ENCODE measurements at regions not wholly inside any gene's neighbourhood (a gene's known extent, or its start where the extent isn't known, plus 50 kb on each side); places are given as distances from the start of the nearest gene placed in this dataset.

DNA sequence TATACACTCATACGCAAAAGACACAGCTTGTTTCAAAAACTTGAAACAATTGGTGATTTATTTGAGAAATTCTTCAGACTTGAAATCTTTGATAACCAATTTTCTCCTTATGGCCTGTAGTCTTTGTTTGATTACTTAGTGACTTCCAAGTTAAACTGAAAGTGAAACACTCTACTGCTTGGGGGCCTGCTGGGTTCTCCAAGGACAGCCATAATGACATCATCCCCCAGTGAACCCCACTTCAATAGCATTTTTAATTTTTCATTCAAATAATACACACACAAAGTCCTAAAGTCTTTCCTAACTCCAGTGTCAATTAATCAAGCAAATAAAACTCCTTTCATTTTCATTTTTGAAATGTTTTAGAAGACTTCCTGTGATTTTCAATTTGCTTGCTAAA is 59.2 kb downstream of the KRTAP19-8 start:
- no peak overlapping the region for H3K9ac ChIP-seq (ENCODE audit: insufficient read depth in 1 of 2, low read depth in 2 of 2, low read length in 2 of 2)
- no peaks in the 10 kb centered on the region for H3K9me1 ChIP-seq (ENCODE audit: control insufficient read depth, insufficient read depth, low read length)
- no peaks in the 10 kb centered on the region for H3K4me1 ChIP-seq (replicated peaks in 1 of 2; ENCODE audit: control insufficient read depth in 2 of 2, insufficient read depth in 2 of 2, low read length in 2 of 2)
- in situ Hi-C loops (cut with MboI) (no loop called here), intact Hi-C loops (cut with micrococcal nuclease) (no loop called here)
- H3K27me3 ChIP-seq (ENCODE audit: control insufficient read depth in 2 of 2, insufficient read depth in 2 of 2, low read length in 2 of 2), result no peaks in the 10 kb centered on the region
- DNase-seq (ENCODE audit: extremely low read depth in 1 of 4, low spot score in 3 of 4) (no peak), ATAC-seq (no peak), FAIRE-seq (no peak)
- no peaks in the 10 kb centered on the region for H3K36me3 ChIP-seq (ENCODE audit: control insufficient read depth, insufficient read depth, low read length)
- WGBS (ENCODE audit: insufficient coverage, low coverage, missing lambda C conversion rate), result 5% methylated on average over 1 of the region's 1 CpG
- H3K9me3 ChIP-seq (replicated peaks; ENCODE audit: control insufficient read depth, insufficient read depth, low read depth, low read length), result no peaks in the 10 kb centered on the region
- H3K4me3 ChIP-seq, result no peak overlapping the region
- H3K79me2 ChIP-seq (ENCODE audit: control insufficient read depth, insufficient read depth, low read length), result no peaks in the 10 kb centered on the region
- H4K20me1 ChIP-seq (replicated peaks; ENCODE audit: control insufficient read depth, insufficient read depth, low read length), result no peaks in the 10 kb centered on the region
- no peak overlapping the region for H2AFZ ChIP-seq (ENCODE audit: low read depth, low read length)
- H3K4me2 ChIP-seq (ENCODE audit: insufficient read depth, low read length), result no peak overlapping the region
- no TSS peak for BruUV-seq (replicated peaks)
- no peak overlapping the region for H3K27ac ChIP-seq (ENCODE audit: extremely low read depth, low read depth, low read length)
- CTCF ChIA-PET (ENCODE audit: low intra/inter-chr PET ratio), result no interaction called here
- POLR2A ChIA-PET, result no interaction called here
- no peak for TF ChIP-seq ZFX (CRISPR knock-in tag; IDR thresholded peaks at IDR 0.05)
- TF ChIP-seq, protein P1, sequence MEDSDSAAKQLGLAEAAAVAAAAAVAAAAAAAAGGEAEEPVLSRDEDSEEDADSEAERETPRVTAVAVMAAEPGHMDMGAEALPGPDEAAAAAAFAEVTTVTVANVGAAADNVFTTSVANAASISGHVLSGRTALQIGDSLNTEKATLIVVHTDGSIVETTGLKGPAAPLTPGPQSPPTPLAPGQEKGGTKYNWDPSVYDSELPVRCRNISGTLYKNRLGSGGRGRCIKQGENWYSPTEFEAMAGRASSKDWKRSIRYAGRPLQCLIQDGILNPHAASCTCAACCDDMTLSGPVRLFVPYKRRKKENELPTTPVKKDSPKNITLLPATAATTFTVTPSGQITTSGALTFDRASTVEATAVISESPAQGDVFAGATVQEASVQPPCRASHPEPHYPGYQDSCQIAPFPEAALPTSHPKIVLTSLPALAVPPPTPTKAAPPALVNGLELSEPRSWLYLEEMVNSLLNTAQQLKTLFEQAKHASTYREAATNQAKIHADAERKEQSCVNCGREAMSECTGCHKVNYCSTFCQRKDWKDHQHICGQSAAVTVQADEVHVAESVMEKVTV (CRISPR knock-in tag; IDR thresholded peaks at IDR 0.05), result no peak
- TF ChIP-seq, protein P2, sequence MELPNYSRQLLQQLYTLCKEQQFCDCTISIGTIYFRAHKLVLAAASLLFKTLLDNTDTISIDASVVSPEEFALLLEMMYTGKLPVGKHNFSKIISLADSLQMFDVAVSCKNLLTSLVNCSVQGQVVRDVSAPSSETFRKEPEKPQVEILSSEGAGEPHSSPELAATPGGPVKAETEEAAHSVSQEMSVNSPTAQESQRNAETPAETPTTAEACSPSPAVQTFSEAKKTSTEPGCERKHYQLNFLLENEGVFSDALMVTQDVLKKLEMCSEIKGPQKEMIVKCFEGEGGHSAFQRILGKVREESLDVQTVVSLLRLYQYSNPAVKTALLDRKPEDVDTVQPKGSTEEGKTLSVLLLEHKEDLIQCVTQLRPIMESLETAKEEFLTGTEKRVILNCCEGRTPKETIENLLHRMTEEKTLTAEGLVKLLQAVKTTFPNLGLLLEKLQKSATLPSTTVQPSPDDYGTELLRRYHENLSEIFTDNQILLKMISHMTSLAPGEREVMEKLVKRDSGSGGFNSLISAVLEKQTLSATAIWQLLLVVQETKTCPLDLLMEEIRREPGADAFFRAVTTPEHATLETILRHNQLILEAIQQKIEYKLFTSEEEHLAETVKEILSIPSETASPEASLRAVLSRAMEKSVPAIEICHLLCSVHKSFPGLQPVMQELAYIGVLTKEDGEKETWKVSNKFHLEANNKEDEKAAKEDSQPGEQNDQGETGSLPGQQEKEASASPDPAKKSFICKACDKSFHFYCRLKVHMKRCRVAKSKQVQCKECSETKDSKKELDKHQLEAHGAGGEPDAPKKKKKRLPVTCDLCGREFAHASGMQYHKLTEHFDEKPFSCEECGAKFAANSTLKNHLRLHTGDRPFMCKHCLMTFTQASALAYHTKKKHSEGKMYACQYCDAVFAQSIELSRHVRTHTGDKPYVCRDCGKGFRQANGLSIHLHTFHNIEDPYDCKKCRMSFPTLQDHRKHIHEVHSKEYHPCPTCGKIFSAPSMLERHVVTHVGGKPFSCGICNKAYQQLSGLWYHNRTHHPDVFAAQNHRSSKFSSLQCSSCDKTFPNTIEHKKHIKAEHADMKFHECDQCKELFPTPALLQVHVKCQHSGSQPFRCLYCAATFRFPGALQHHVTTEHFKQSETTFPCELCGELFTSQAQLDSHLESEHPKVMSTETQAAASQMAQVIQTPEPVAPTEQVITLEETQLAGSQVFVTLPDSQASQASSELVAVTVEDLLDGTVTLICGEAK (IDR thresholded peaks at IDR 0.05), result no peak
- TF ChIP-seq, protein P2 (CRISPR knock-in tag; IDR thresholded peaks at IDR 0.05), result no peak
- TF ChIP-seq PCBP2 (IDR thresholded peaks at IDR 0.05; ENCODE audit: low read depth, low read length, poor library complexity, severe bottlenecking), result no peak
- TF ChIP-seq, protein P3, sequence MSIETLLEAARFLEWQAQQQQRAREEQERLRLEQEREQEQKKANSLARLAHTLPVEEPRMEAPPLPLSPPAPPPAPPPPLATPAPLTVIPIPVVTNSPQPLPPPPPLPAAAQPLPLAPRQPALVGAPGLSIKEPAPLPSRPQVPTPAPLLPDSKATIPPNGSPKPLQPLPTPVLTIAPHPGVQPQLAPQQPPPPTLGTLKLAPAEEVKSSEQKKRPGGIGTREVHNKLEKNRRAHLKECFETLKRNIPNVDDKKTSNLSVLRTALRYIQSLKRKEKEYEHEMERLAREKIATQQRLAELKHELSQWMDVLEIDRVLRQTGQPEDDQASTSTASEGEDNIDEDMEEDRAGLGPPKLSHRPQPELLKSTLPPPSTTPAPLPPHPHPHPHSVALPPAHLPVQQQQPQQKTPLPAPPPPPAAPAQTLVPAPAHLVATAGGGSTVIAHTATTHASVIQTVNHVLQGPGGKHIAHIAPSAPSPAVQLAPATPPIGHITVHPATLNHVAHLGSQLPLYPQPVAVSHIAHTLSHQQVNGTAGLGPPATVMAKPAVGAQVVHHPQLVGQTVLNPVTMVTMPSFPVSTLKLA (conservative IDR thresholded peaks at IDR 0.05), result no peak
